A549 (cell line): ENCODE measurements at regions not wholly inside any gene's neighbourhood (a gene's known extent, or its start where the extent isn't known, plus 50 kb on each side); places are given as distances from the start of the nearest gene placed in this dataset.

Experiments
- ATAC-seq, 2 experiments: fragments of 200-7000 bp in 1 of 2; fragments of >200 bp in 1 of 2; cut with Nextera tagmentation in 1 of 2; cut with Tn5 transposase in 1 of 2; 3 replicates each; pipeline versions ENCODE4 v1.8.0 to v1.9.1; 2018 to 2020; ENCODE audit warnings: mild to moderate bottlenecking in 1 of 2, moderate library complexity in 1 of 2
- CTCF ChIA-PET: fragments of 300-600 bp; sonication (Branson Sonifier 250); formaldehyde crosslinking; extraction: SDS; loops from one replicate; lab custom pipeline; 2021; ENCODE audit warnings: antibody characterized with exemption, inconsistent platforms; lab: Yijun Ruan, JAX
- POLR2A ChIA-PET: fragments of 350-600 bp; formaldehyde crosslinking; extraction: SDS; loops from one replicate; lab custom pipeline; 2021; ENCODE audit warnings: antibody characterized with exemption, inconsistent platforms; lab: Yijun Ruan, JAX
- DNase-seq, 2 experiments: peaks; one replicate each; pipeline versions ENCODE4 v3.0.0 to v3.0.0-alpha.2; 2011 to 2016; ENCODE audit warnings: low read depth in 1 of 2, low spot score in 1 of 2
- FAIRE-seq: peaks from 2 replicates; lab custom pipeline; 2011; peaks lifted over from hg19 to GRCh38; lab: Jason Lieb, UNC
- H3K27ac ChIP-seq, 2 experiments: fragments of >200 bp; sonication (Bioruptor Twin); formaldehyde crosslinking; 3 replicates each; pipeline ENCODE4 v1.5.1; 2016 to 2017
- H3K4me1 ChIP-seq: fragments of >200 bp; sonication (Bioruptor Twin); formaldehyde crosslinking; 3 replicates; pipeline ENCODE4 v1.6.1; 2016
- H3K4me2 ChIP-seq: fragments of >200 bp; sonication (Bioruptor Twin); formaldehyde crosslinking; 3 replicates; pipeline ENCODE4 v1.6.1; 2016
- H3K4me3 ChIP-seq: fragments of >200 bp; sonication (Bioruptor Twin); formaldehyde crosslinking; 3 replicates; pipeline ENCODE4 v1.5.1; 2016
- H3K9me3 ChIP-seq: fragments of >200 bp; sonication (Bioruptor Twin); formaldehyde crosslinking; 3 replicates; pipeline ENCODE4 v1.6.1; 2016
- BHLHE40 ChIP-seq: IDR thresholded peaks from 2 replicates; pipeline ENCODE4 v1.6.1; 2012; ENCODE audit warnings: low read depth, low read length, inconsistent platforms
- CHD2 ChIP-seq: fragments of 150-350 bp; IDR thresholded peaks from 2 replicates; pipeline ENCODE4 v1.6.1; 2014; ENCODE audit warnings: low read length; ENCODE audit not compliant: partially characterized antibody
- CHD4 ChIP-seq: fragments of 200-600 bp; sonication (generic); IDR thresholded peaks from 2 replicates; pipeline ENCODE4 v1.6.1; 2016; ENCODE audit warnings: antibody characterized with exemption, mild to moderate bottlenecking, borderline replicate concordance
- FOSB ChIP-seq: fragments of 250-450 bp; sonication (Bioruptor Pico); IDR thresholded peaks from 2 replicates; pipeline ENCODE4 v1.5.0; 2020; ENCODE audit warnings: mild to moderate bottlenecking, moderate library complexity
- FOSL2 ChIP-seq, 2 experiments: fragments of 450-650 bp in 1 of 2; fragments of >200 bp in 1 of 2; sonication (Bioruptor Twin) in 1 of 2; formaldehyde crosslinking; IDR thresholded peaks; 2 replicates each; pipeline versions ENCODE4 v1.5.0 to v1.6.1; 2016 to 2020; ENCODE audit warnings: mild to moderate bottlenecking in 1 of 2, moderate library complexity in 1 of 2
- HOXA7 ChIP-seq: fragments of 250-450 bp; sonication (Bioruptor Pico); IDR thresholded peaks from 2 replicates; pipeline ENCODE4 v1.5.0; 2020; ENCODE audit warnings: mild to moderate bottlenecking, moderate library complexity
- HOXB5 ChIP-seq: fragments of 250-450 bp; sonication (Bioruptor Pico); IDR thresholded peaks from 2 replicates; pipeline ENCODE4 v1.5.0; 2020; ENCODE audit warnings: mild to moderate bottlenecking, moderate library complexity
- KDM1A ChIP-seq: fragments of 200-600 bp; sonication (generic); IDR thresholded peaks from 2 replicates; pipeline ENCODE4 v1.6.1; 2016; ENCODE audit warnings: low read depth, mild to moderate bottlenecking
- MAFK ChIP-seq: fragments of 450-650 bp; IDR thresholded peaks from 2 replicates; pipeline ENCODE4 v1.6.1; 2014; ENCODE audit not compliant: partially characterized antibody
- MAZ ChIP-seq: fragments of 150-350 bp; IDR thresholded peaks from 2 replicates; pipeline ENCODE4 v1.6.1; 2014; ENCODE audit warnings: antibody characterized with exemption, low read depth, low read length, borderline replicate concordance
- MYC ChIP-seq: IDR thresholded peaks from 2 replicates; pipeline ENCODE4 v1.6.1; 2012; ENCODE audit warnings: mild to moderate bottlenecking, inconsistent platforms, low read length, improper control_type of control experiment, borderline replicate concordance
- NPAS2 ChIP-seq: fragments of 250-450 bp; sonication (Bioruptor Pico); IDR thresholded peaks from 2 replicates; pipeline ENCODE4 v1.8.0; 2022; ENCODE audit warnings: mild to moderate bottlenecking, moderate library complexity, borderline replicate concordance
- NR3C1 ChIP-seq: fragments of >200 bp; sonication (Bioruptor Twin); formaldehyde crosslinking; IDR thresholded peaks from 3 replicates; pipeline ENCODE4 v1.6.1; 2017
- PHF8 ChIP-seq: fragments of 200-600 bp; sonication (generic); IDR thresholded peaks from 2 replicates; pipeline ENCODE4 v1.6.1; 2016; ENCODE audit warnings: low read depth, mild to moderate bottlenecking, antibody characterized with exemption, moderate library complexity, borderline replicate concordance
- POLR2A ChIP-seq: IDR thresholded peaks from 2 replicates; pipeline ENCODE4 v1.6.1; 2012; ENCODE audit warnings: mild to moderate bottlenecking, low read length
- RAD21 ChIP-seq, 2 experiments: fragments of >200 bp in 1 of 2; sonication (Bioruptor Twin) in 1 of 2; formaldehyde crosslinking in 1 of 2; IDR thresholded peaks in 1 of 2; conservative IDR thresholded peaks in 1 of 2; 2 replicates in 1 of 2; 3 replicates in 1 of 2; pipeline ENCODE4 v1.6.1; 2012 to 2018; ENCODE audit warnings: inconsistent platforms in 1 of 2
- RFX5 ChIP-seq: fragments of 450-650 bp; IDR thresholded peaks from 2 replicates; pipeline ENCODE4 v1.7.1; 2014; ENCODE audit warnings: antibody characterized with exemption, mild to moderate bottlenecking, moderate library complexity
- SMC3 ChIP-seq: fragments of >200 bp; sonication (Bioruptor Twin); formaldehyde crosslinking; IDR thresholded peaks from 3 replicates; pipeline ENCODE4 v1.6.1; 2018; ENCODE audit warnings: inconsistent platforms
- SREBF2 ChIP-seq: fragments of 450-650 bp; IDR thresholded peaks from 2 replicates; pipeline ENCODE4 v1.6.1; 2014; ENCODE audit warnings: mild to moderate bottlenecking, moderate library complexity
- TFCP2L1 ChIP-seq: fragments of 250-450 bp; sonication (Bioruptor Pico); IDR thresholded peaks from 2 replicates; pipeline ENCODE4 v1.5.0; 2021; ENCODE audit warnings: mild to moderate bottlenecking
- TP53 ChIP-seq: fragments of 250-450 bp; sonication (Bioruptor Pico); IDR thresholded peaks from 2 replicates; pipeline ENCODE4 v1.5.0; 2021; ENCODE audit warnings: mild to moderate bottlenecking, moderate library complexity
- ZC3H11A ChIP-seq: fragments of 450-650 bp; IDR thresholded peaks from 2 replicates; pipeline ENCODE4 v1.6.1; 2014; ENCODE audit warnings: antibody characterized with exemption, mild to moderate bottlenecking
- ZSCAN20 ChIP-seq: fragments of 250-450 bp; sonication (Bioruptor Pico); IDR thresholded peaks from 2 replicates; pipeline ENCODE4 v1.8.0; 2022; ENCODE audit warnings: mild to moderate bottlenecking, moderate library complexity
- WGBS: methylation state at CpG from one replicate; pipeline ENCODE4 v1.1.6; 2017; ENCODE audit errors: missing lambda C conversion rate; 5-methylcytosine and 5-hydroxymethylcytosine counted together
- TF ChIP-seq, protein P1 (sequence below): fragments of >200 bp; sonication (Bioruptor Twin); formaldehyde crosslinking; IDR thresholded peaks from 2 replicates; pipeline ENCODE4 v1.6.1; 2016
- TF ChIP-seq, protein P2 (sequence below): IDR thresholded peaks from 2 replicates; pipeline ENCODE4 v1.6.1; 2012
- TF ChIP-seq, protein P3 (sequence below): fragments of >200 bp; sonication (Bioruptor Twin); formaldehyde crosslinking; IDR thresholded peaks from 3 replicates; pipeline ENCODE4 v1.6.1; 2016
- TF ChIP-seq, protein P4 (sequence below): fragments of 200-600 bp; sonication (generic); IDR thresholded peaks from 2 replicates; pipeline ENCODE4 v1.6.1; 2016; ENCODE audit warnings: antibody characterized with exemption, mild to moderate bottlenecking, moderate library complexity
- TF ChIP-seq, protein P5 (sequence below): fragments of 250-450 bp; sonication (Bioruptor Pico); IDR thresholded peaks from 2 replicates; pipeline ENCODE4 v1.5.0; 2020; ENCODE audit warnings: low read depth, mild to moderate bottlenecking, moderate library complexity
- TF ChIP-seq, protein P6 (sequence below): fragments of 250-450 bp; sonication (Bioruptor Pico); IDR thresholded peaks from 2 replicates; pipeline ENCODE4 v1.5.0; 2021; ENCODE audit warnings: mild to moderate bottlenecking, moderate library complexity, borderline replicate concordance

DNA sequence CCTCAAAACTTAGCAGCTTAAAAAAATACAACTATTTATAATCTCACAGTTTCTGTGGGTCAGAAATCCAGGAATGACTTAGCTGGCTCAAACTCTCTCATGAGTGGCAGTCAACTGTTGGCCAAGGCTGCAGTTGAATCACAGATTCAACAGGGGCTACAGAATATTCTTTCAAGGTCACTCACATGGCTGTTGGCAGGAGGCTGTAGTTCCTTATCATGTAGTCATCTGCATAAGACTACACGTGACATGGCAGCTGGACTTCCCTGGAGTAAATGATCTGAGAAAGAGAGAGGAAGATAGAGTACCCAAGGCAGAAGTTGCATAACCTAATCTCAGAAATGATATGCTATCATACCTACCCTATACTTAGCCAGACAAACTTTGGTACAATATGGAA lies 75.2 kb upstream of the TSPAN2 start:
- H3K4me1 ChIP-seq, result peaks cover 17% of the 10 kb centered on the region
- no peaks in the 10 kb centered on the region; the same call in 2 of the 3 replicates for H3K9me3 ChIP-seq
- H3K4me3 ChIP-seq, result no peak overlapping the region
- DNase-seq (no peak), ATAC-seq (no peak), FAIRE-seq (no peak)
- 88% methylated on average over 1 of the region's 1 CpG for WGBS
- CTCF ChIA-PET, result interaction anchor here (1.1 kb wide), 1 partner anchor 305 kb away, joined by 4 read pairs; no protein-coding TSS in a partner anchor
- POLR2A ChIA-PET, result no interaction called here
- no peak overlapping the region for H3K27ac ChIP-seq
- no peak overlapping the region for H3K4me2 ChIP-seq
- TF ChIP-seq CHD4, result no peak
- no peak for TF ChIP-seq RFX5
- TF ChIP-seq FOSB (CRISPR knock-in tag), result no peak
- TF ChIP-seq, protein P1, sequence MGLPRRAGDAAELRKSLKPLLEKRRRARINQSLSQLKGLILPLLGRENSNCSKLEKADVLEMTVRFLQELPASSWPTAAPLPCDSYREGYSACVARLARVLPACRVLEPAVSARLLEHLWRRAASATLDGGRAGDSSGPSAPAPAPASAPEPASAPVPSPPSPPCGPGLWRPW, result no peak
- no peak for TF ChIP-seq ZC3H11A
- TF ChIP-seq, protein P2, sequence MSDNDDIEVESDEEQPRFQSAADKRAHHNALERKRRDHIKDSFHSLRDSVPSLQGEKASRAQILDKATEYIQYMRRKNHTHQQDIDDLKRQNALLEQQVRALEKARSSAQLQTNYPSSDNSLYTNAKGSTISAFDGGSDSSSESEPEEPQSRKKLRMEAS, result no peak
- no peak for TF ChIP-seq CHD2
- no peak for TF ChIP-seq NR3C1
- TF ChIP-seq POLR2A, result no peak
- no peak for TF ChIP-seq HOXA7 (CRISPR knock-in tag)
- TF ChIP-seq, protein P3, sequence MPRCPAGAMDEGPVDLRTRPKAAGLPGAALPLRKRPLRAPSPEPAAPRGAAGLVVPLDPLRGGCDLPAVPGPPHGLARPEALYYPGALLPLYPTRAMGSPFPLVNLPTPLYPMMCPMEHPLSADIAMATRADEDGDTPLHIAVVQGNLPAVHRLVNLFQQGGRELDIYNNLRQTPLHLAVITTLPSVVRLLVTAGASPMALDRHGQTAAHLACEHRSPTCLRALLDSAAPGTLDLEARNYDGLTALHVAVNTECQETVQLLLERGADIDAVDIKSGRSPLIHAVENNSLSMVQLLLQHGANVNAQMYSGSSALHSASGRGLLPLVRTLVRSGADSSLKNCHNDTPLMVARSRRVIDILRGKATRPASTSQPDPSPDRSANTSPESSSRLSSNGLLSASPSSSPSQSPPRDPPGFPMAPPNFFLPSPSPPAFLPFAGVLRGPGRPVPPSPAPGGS, result no peak
- TF ChIP-seq RAD21 (conservative IDR thresholded peaks at IDR 0.05 in 1 of 2, IDR thresholded peaks at IDR 0.05 in 1 of 2), result no peak
- no peak for TF ChIP-seq MAFK
- TF ChIP-seq TP53 (CRISPR knock-in tag), result no peak
- no peak for TF ChIP-seq FOSL2 (IDR thresholded peaks at IDR 0.05)
- TF ChIP-seq FOSL2 (CRISPR knock-in tag; IDR thresholded peaks at IDR 0.05), result no peak
- TF ChIP-seq KDM1A, result no peak
- TF ChIP-seq ZSCAN20, result no peak
- TF ChIP-seq PHF8, result no peak
- TF ChIP-seq MAZ, result no peak

DNA sequence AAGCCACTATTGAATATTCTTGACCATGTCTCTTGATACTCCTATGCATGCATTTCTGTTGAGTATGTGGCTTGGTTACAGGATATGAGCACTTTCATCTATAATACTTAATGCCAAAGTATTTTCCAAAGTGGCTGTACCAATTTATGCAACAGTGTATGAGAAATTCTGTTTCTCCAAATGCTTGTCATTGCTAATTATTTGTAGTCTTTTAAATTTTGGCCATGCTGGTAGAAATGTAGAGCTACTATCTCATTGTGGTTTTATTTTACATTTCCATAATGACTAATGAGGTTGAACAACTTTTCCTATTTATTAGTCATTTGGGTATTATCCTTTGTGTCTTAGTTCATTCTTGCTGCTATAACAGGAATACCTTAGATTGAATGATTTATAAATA lies 71.4 kb upstream of the TSPAN2 start:
- TF ChIP-seq MAZ (no peak), TP53 (CRISPR knock-in tag) (no peak), SREBF2 (no peak), POLR2A (no peak), BHLHE40 (no peak), CHD2 (no peak), SMC3 (no peak), MYC (no peak), NPAS2 (CRISPR knock-in tag) (no peak), TFCP2L1 (no peak), HOXB5 (CRISPR knock-in tag) (no peak)
- TF ChIP-seq, protein P3, result no peak
- TF ChIP-seq, protein P4, sequence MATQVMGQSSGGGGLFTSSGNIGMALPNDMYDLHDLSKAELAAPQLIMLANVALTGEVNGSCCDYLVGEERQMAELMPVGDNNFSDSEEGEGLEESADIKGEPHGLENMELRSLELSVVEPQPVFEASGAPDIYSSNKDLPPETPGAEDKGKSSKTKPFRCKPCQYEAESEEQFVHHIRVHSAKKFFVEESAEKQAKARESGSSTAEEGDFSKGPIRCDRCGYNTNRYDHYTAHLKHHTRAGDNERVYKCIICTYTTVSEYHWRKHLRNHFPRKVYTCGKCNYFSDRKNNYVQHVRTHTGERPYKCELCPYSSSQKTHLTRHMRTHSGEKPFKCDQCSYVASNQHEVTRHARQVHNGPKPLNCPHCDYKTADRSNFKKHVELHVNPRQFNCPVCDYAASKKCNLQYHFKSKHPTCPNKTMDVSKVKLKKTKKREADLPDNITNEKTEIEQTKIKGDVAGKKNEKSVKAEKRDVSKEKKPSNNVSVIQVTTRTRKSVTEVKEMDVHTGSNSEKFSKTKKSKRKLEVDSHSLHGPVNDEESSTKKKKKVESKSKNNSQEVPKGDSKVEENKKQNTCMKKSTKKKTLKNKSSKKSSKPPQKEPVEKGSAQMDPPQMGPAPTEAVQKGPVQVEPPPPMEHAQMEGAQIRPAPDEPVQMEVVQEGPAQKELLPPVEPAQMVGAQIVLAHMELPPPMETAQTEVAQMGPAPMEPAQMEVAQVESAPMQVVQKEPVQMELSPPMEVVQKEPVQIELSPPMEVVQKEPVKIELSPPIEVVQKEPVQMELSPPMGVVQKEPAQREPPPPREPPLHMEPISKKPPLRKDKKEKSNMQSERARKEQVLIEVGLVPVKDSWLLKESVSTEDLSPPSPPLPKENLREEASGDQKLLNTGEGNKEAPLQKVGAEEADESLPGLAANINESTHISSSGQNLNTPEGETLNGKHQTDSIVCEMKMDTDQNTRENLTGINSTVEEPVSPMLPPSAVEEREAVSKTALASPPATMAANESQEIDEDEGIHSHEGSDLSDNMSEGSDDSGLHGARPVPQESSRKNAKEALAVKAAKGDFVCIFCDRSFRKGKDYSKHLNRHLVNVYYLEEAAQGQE, result no peak
- TF ChIP-seq, protein P5, sequence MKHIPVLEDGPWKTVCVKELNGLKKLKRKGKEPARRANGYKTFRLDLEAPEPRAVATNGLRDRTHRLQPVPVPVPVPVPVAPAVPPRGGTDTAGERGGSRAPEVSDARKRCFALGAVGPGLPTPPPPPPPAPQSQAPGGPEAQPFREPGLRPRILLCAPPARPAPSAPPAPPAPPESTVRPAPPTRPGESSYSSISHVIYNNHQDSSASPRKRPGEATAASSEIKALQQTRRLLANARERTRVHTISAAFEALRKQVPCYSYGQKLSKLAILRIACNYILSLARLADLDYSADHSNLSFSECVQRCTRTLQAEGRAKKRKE (CRISPR knock-in tag), result no peak
- TF ChIP-seq, protein P6, sequence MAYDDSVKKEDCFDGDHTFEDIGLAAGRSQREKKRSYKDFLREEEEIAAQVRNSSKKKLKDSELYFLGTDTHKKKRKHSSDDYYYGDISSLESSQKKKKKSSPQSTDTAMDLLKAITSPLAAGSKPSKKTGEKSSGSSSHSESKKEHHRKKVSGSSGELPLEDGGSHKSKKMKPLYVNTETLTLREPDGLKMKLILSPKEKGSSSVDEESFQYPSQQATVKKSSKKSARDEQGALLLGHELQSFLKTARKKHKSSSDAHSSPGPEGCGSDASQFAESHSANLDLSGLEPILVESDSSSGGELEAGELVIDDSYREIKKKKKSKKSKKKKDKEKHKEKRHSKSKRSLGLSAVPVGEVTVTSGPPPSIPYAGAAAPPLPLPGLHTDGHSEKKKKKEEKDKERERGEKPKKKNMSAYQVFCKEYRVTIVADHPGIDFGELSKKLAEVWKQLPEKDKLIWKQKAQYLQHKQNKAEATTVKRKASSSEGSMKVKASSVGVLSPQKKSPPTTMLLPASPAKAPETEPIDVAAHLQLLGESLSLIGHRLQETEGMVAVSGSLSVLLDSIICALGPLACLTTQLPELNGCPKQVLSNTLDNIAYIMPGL (CRISPR knock-in tag), result no peak
- TF ChIP-seq, all 56 proteins: peak for 0
- FAIRE-seq (no peak), DNase-seq (no peak), ATAC-seq (no peak)
- CTCF ChIA-PET, result no interaction called here
- H3K4me3 ChIP-seq, result no peak overlapping the region
- no peaks in the 10 kb centered on the region for H3K4me1 ChIP-seq
- H3K27ac ChIP-seq, result no peak overlapping the region
- H3K9me3 ChIP-seq, result no peaks in the 10 kb centered on the region; the same call in 2 of the 3 replicates
- no peak overlapping the region for H3K4me2 ChIP-seq
- POLR2A ChIA-PET, result no interaction called here
